HG02885 (cell line): ENCODE measurements at regions not wholly inside any gene's neighbourhood (a gene's known extent, or its start where the extent isn't known, plus 50 kb on each side); places are given as distances from the start of the nearest gene placed in this dataset.
"Not testable (repeated sequence)": the region's sequence is repeated elsewhere in the genome, so short reads cannot be mapped to it uniquely, and the experiment has no call there.

Experiments
- ATAC-seq: cut with Tn5 transposase; IDR thresholded peaks from one replicate; pipeline ENCODE4 v1.9.1; 2021; ENCODE audit warnings: mild to moderate bottlenecking; ENCODE audit not compliant: unreplicated experiment, poor library complexity

GRCh38 chr12:89162589-89163261 is 189.6 kb downstream of the DUSP6 start:
- ATAC-seq = no peak

GRCh38 chr12:89161557-89161956 is 190.7 kb downstream of the DUSP6 start:
- ATAC-seq = no peak

- no peak for ATAC-seq
Measured at GRCh38 chr12:89160716-89161123, 191.6 kb downstream of the DUSP6 start.

GRCh38 chr12:89157413-89157812 is 194.9 kb downstream of the DUSP6 start:
- ATAC-seq = no peak

GRCh38 chr12:89156862-89157262 is 195.4 kb downstream of the DUSP6 start:
- no peak for ATAC-seq

- ATAC-seq = no peak
Measured at GRCh38 chr12:89156340-89156739, 196.0 kb downstream of the DUSP6 start.

- ATAC-seq = no peak
Measured at GRCh38 chr12:89155826-89156225, 196.5 kb downstream of the DUSP6 start.

- no peak for ATAC-seq
Measured at GRCh38 chr12:89154743-89155499, 197.4 kb downstream of the DUSP6 start.

GRCh38 chr12:89153341-89153740 is 199.0 kb downstream of the DUSP6 start:
- no peak for ATAC-seq

GRCh38 chr12:89151536-89151935 is 200.8 kb downstream of the DUSP6 start:
- no peak for ATAC-seq

- not testable (repeated sequence) for ATAC-seq
Measured at GRCh38 chr12:89150789-89151188, 201.5 kb downstream of the DUSP6 start.

- ATAC-seq = no peak
Measured at GRCh38 chr12:89140602-89141238, 211.6 kb downstream of the DUSP6 start.

- no peak for ATAC-seq
Measured at GRCh38 chr12:89140141-89140540, 212.2 kb downstream of the DUSP6 start.

- ATAC-seq = no peak
Measured at GRCh38 chr12:89139390-89139789, 212.9 kb downstream of the DUSP6 start.

GRCh38 chr12:89138048-89138852 is 214.1 kb downstream of the DUSP6 start:
- ATAC-seq = no peak

- ATAC-seq = no peak
Measured at GRCh38 chr12:89135976-89136634, 216.2 kb downstream of the DUSP6 start.

- no peak for ATAC-seq
Measured at GRCh38 chr12:89134213-89134770, 218.0 kb downstream of the DUSP6 start.

- no peak for ATAC-seq
Measured at GRCh38 chr12:89129167-89129870, 223.0 kb downstream of the DUSP6 start.

GRCh38 chr12:89126712-89127111 is 225.6 kb downstream of the DUSP6 start:
- no peak for ATAC-seq
